HCT116 (cell line): ENCODE measurements at regions not wholly inside any gene's neighbourhood (a gene's known extent, or its start where the extent isn't known, plus 50 kb on each side); places are given as distances from the start of the nearest gene placed in this dataset.

ENCODE experiments used
- ATAC-seq: fragments of 200-7000 bp; cut with Tn5 transposase; 2 replicates; pipeline ENCODE4 v1.9.1; 2020; ENCODE audit warnings: mild to moderate bottlenecking, moderate library complexity
- BruUV-seq: library from RNA; stranded (reverse); fragments of 400-500 nt; replicated peaks from 2 replicates; lab custom pipeline; 2021; lab: Mats Ljungman, UMichigan
- CTCF ChIA-PET: fragments of 300-600 bp; sonication (Branson Sonifier 250); formaldehyde crosslinking; loops from one replicate; lab custom pipeline; 2021; ENCODE audit warnings: antibody characterized with exemption; lab: Charles Lee
- POLR2A ChIA-PET: fragments of 300-600, 350-600 bp; sonication (Branson Sonifier 250); formaldehyde crosslinking; loops from one replicate; lab custom pipeline; 2021; ENCODE audit warnings: antibody characterized with exemption; lab: Charles Lee
- RAD21 ChIA-PET, 2 experiments: fragments of 300-600 bp; sonication (Branson Sonifier 250); formaldehyde crosslinking; loops; one replicate each; lab custom pipeline; 2023; ENCODE audit warnings: low total read pairs in 2 of 2; ENCODE audit not compliant: uncharacterized antibody in 2 of 2, unreplicated experiment in 2 of 2, low non-redundant PET in 1 of 2; lab: Charles Lee
- DNase-seq: peaks from one replicate; pipeline ENCODE4 v3.0.0-alpha.2; 2010; ENCODE audit warnings: low read depth, low spot score
- H2AFZ ChIP-seq: fragments of 200-600 bp; shearing (Covaris generic), sonication (generic); 2 replicates; pipeline ENCODE4 v1.6.1; 2017; ENCODE audit warnings: low read depth, mixed run types, mixed read lengths, antibody characterized with exemption, low read length; ENCODE audit not compliant: poor library complexity, severe bottlenecking
- H3K27ac ChIP-seq: 2 replicates; pipeline ENCODE4 v1.5.1; 2012; ENCODE audit warnings: low read depth, low read length
- H3K27me3 ChIP-seq: fragments of 200-600 bp; sonication (generic); 2 replicates; pipeline ENCODE4 v1.6.1; 2016; ENCODE audit warnings: mixed run types, low read length, mixed read lengths; ENCODE audit not compliant: insufficient read depth
- H3K36me3 ChIP-seq, 2 experiments: fragments of 200-500 bp in 1 of 2; fragments of 200-600 bp in 1 of 2; sonication (Bioruptor generic) in 1 of 2; sonication (generic) in 1 of 2; 2 replicates each; pipeline versions ENCODE4 v1.5.1 to v1.6.1; 2014 to 2016; ENCODE audit warnings: low read length in 2 of 2, inconsistent platforms in 1 of 2, mixed read lengths in 1 of 2, mixed run types in 1 of 2; ENCODE audit not compliant: insufficient read depth in 2 of 2, control insufficient read depth in 1 of 2
- H3K4me1 ChIP-seq, 2 experiments: fragments of 200-600 bp in 1 of 2; sonication (generic) in 1 of 2; 2 replicates each; pipeline versions ENCODE4 v1.5.1 to v1.6.1; 2012 to 2017; ENCODE audit warnings: low read length in 2 of 2, inconsistent platforms in 1 of 2, mild to moderate bottlenecking in 1 of 2, mixed read lengths in 1 of 2, mixed run types in 1 of 2, moderate library complexity in 1 of 2; ENCODE audit not compliant: insufficient read depth in 2 of 2, control insufficient read depth in 1 of 2
- H3K4me2 ChIP-seq: fragments of 200-600 bp; sonication (generic); 2 replicates; pipeline ENCODE4 v1.6.1; 2017; ENCODE audit warnings: mixed run types, low read length, mixed read lengths
- H3K4me3 ChIP-seq, 2 experiments: fragments of 200-600 bp in 1 of 2; sonication (generic) in 1 of 2; replicated peaks in 1 of 2; 2 replicates each; pipeline ENCODE4 v1.5.1; 2011 to 2016; ENCODE audit warnings: low read length in 2 of 2, control low read depth in 1 of 2, low read depth in 1 of 2, mild to moderate bottlenecking in 1 of 2, mixed read lengths in 1 of 2, mixed run types in 1 of 2
- H3K79me2 ChIP-seq: fragments of 200-600 bp; sonication (generic); 2 replicates; pipeline ENCODE4 v1.6.1; 2017; ENCODE audit warnings: mild to moderate bottlenecking, mixed run types, low read length, moderate library complexity, mixed read lengths; ENCODE audit not compliant: insufficient read depth
- H3K9ac ChIP-seq: fragments of 200-600 bp; sonication (generic); 2 replicates; pipeline ENCODE4 v1.6.1; 2016; ENCODE audit warnings: low read length, mixed read lengths
- H3K9me2 ChIP-seq: fragments of 200-600 bp; sonication (generic), shearing (Covaris generic); 2 replicates; pipeline ENCODE4 v1.6.1; 2017; ENCODE audit warnings: mixed run types, mild to moderate bottlenecking, moderate library complexity; ENCODE audit not compliant: insufficient read depth
- H3K9me3 ChIP-seq, 2 experiments: fragments of 200-500 bp in 1 of 2; fragments of 200-600 bp in 1 of 2; sonication (Bioruptor generic) in 1 of 2; sonication (generic) in 1 of 2; 2 replicates each; pipeline ENCODE4 v1.6.1; 2014 to 2017; ENCODE audit warnings: low read length in 2 of 2, mixed read lengths in 2 of 2, inconsistent platforms in 1 of 2, low read depth in 1 of 2, mild to moderate bottlenecking in 1 of 2, mixed run types in 1 of 2, moderate library complexity in 1 of 2; ENCODE audit not compliant: control insufficient read depth in 1 of 2, insufficient read depth in 1 of 2
- H4K20me1 ChIP-seq: fragments of 200-600 bp; sonication (generic), shearing (Covaris generic); 2 replicates; pipeline ENCODE4 v1.6.1; 2017; ENCODE audit warnings: mixed run types, mild to moderate bottlenecking, moderate library complexity; ENCODE audit not compliant: insufficient read depth
- CEBPB ChIP-seq: IDR thresholded peaks from 2 replicates; pipeline ENCODE4 v1.6.1; 2012; ENCODE audit warnings: low read depth
- EZH2 ChIP-seq: fragments of 200-600 bp; sonication (generic); IDR thresholded peaks from 2 replicates; pipeline ENCODE4 v1.6.1; 2017; ENCODE audit warnings: antibody characterized with exemption, mixed run types
- EZH2phosphoT487 ChIP-seq: fragments of 200-600 bp; IDR thresholded peaks from 2 replicates; pipeline ENCODE4 v1.6.1; 2018; ENCODE audit warnings: antibody characterized with exemption, borderline replicate concordance
- FOSL1 ChIP-seq: IDR thresholded peaks from 2 replicates; pipeline ENCODE4 v1.6.1; 2012; ENCODE audit warnings: low read depth
- JUND ChIP-seq: IDR thresholded peaks from 2 replicates; pipeline ENCODE4 v1.6.1; 2012
- POLR2A ChIP-seq: IDR thresholded peaks from 2 replicates; pipeline ENCODE4 v1.7.0; 2011; ENCODE audit warnings: borderline replicate concordance; ENCODE audit not compliant: insufficient read depth, insufficient read length; ENCODE audit errors: extremely low read depth
- SIN3A ChIP-seq: IDR thresholded peaks from 2 replicates; pipeline ENCODE4 v1.6.1; 2012; ENCODE audit warnings: low read depth
- SP1 ChIP-seq: IDR thresholded peaks from 2 replicates; pipeline ENCODE4 v1.6.1; 2012; ENCODE audit warnings: low read depth
- SRF ChIP-seq: IDR thresholded peaks from 2 replicates; pipeline ENCODE4 v1.6.1; 2012; ENCODE audit warnings: low read depth
- YY1 ChIP-seq: IDR thresholded peaks from 2 replicates; pipeline ENCODE4 v1.6.1; 2011; ENCODE audit warnings: low read length, low read depth, moderate library complexity, mild to moderate bottlenecking; ENCODE audit not compliant: insufficient replicate concordance; ENCODE audit errors: extremely low read depth
- ZFX ChIP-seq: fragments of 450-650 bp; IDR thresholded peaks from 2 replicates; pipeline ENCODE4 v1.6.1; 2017
- ZNF274 ChIP-seq: fragments of 200-500 bp; sonication (Bioruptor generic); IDR thresholded peaks from 2 replicates; pipeline ENCODE4 v1.6.1; 2014; ENCODE audit warnings: mild to moderate bottlenecking, low read depth, low read length, inconsistent platforms
- intact Hi-C: fragments of 100-400 bp; cut with micrococcal nuclease; formaldehyde crosslinking; loops from 2 replicates; pipeline ENCODE4 v1.10.0; 2022
- TF ChIP-seq, protein P1 (sequence below): IDR thresholded peaks from 2 replicates; pipeline ENCODE4 v1.6.1; 2012; ENCODE audit warnings: low read depth
- TF ChIP-seq, protein P2 (sequence below), 3 experiments: fragments of 200-600 bp in 1 of 3; sonication (generic) in 1 of 3; IDR thresholded peaks in 2 of 3; conservative IDR thresholded peaks in 1 of 3; 2 replicates each; pipeline ENCODE4 v1.5.1; 2012 to 2017; ENCODE audit warnings: low read depth in 2 of 3, low read length in 2 of 3, antibody characterized with exemption in 1 of 3, borderline replicate concordance in 1 of 3, control low read depth in 1 of 3, mild to moderate bottlenecking in 1 of 3, mixed read lengths in 1 of 3, mixed run types in 1 of 3, moderate library complexity in 1 of 3; ENCODE audit not compliant: insufficient read depth in 1 of 3
- TF ChIP-seq, protein P3 (sequence below): IDR thresholded peaks from 2 replicates; pipeline ENCODE4 v1.6.1; 2012

DNA sequence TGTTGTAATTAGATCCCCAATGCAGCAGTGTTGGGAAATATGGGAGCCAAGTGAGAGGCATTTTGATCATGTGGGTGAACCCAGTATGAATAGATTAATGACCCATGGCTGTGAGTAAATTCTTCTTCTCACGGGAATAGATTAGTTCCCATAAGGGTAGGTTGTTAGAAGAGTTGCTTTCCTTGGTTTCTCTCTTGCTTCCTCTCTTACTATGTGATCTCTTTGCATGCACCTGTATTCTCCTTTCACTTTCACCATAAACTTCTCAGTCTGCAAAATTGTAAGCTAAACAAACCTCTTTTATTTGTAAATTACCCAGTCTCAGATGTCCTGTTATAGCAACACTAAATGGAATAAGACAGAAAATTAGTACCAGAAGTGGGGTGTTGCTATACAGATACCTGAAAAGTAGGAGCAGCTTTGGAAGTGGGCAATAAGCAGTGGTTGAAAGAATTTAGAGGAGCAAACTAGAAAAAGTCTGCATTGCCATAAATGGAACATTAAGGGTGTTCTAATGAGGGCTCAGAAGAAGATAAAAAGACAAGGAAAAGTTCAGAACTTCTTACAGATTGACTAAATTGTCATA, 1090.0 kb upstream of the ARRDC3 start:
- Histone ChIP-seq H3K9ac (no peak overlapping the region), H3K36me3 (no peaks in the 10 kb centered on the region)
- POLR2A ChIA-PET = no interaction called here

More for the DNA sequence above, 1090.0 kb upstream of the ARRDC3 start:
- no peak for ATAC-seq
- Histone ChIP-seq H3K79me2 (no peaks in the 10 kb centered on the region), H3K4me2 (no peak overlapping the region), H2AFZ (no peak overlapping the region), H3K4me1 (no peaks in the 10 kb centered on the region), H3K27ac (no peak overlapping the region), H3K27me3 (no peaks in the 10 kb centered on the region), H4K20me1 (no peaks in the 10 kb centered on the region), H3K9me3 (peaks cover 4 to 7% of the 10 kb centered on the region in 2 experiments; a peak in 1 of 4 replicates), H3K9me2 (no peaks in the 10 kb centered on the region), H3K4me3 (no peak overlapping the region)
- DNase-seq = no peak
- TF ChIP-seq SRF = no peak
- TF ChIP-seq JUND = no peak
- TF ChIP-seq ZNF274 = no peak
- TF ChIP-seq, protein P1, sequence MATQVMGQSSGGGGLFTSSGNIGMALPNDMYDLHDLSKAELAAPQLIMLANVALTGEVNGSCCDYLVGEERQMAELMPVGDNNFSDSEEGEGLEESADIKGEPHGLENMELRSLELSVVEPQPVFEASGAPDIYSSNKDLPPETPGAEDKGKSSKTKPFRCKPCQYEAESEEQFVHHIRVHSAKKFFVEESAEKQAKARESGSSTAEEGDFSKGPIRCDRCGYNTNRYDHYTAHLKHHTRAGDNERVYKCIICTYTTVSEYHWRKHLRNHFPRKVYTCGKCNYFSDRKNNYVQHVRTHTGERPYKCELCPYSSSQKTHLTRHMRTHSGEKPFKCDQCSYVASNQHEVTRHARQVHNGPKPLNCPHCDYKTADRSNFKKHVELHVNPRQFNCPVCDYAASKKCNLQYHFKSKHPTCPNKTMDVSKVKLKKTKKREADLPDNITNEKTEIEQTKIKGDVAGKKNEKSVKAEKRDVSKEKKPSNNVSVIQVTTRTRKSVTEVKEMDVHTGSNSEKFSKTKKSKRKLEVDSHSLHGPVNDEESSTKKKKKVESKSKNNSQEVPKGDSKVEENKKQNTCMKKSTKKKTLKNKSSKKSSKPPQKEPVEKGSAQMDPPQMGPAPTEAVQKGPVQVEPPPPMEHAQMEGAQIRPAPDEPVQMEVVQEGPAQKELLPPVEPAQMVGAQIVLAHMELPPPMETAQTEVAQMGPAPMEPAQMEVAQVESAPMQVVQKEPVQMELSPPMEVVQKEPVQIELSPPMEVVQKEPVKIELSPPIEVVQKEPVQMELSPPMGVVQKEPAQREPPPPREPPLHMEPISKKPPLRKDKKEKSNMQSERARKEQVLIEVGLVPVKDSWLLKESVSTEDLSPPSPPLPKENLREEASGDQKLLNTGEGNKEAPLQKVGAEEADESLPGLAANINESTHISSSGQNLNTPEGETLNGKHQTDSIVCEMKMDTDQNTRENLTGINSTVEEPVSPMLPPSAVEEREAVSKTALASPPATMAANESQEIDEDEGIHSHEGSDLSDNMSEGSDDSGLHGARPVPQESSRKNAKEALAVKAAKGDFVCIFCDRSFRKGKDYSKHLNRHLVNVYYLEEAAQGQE = no peak
- no peak for TF ChIP-seq FOSL1
- no peak for TF ChIP-seq POLR2A
- TF ChIP-seq, protein P2, sequence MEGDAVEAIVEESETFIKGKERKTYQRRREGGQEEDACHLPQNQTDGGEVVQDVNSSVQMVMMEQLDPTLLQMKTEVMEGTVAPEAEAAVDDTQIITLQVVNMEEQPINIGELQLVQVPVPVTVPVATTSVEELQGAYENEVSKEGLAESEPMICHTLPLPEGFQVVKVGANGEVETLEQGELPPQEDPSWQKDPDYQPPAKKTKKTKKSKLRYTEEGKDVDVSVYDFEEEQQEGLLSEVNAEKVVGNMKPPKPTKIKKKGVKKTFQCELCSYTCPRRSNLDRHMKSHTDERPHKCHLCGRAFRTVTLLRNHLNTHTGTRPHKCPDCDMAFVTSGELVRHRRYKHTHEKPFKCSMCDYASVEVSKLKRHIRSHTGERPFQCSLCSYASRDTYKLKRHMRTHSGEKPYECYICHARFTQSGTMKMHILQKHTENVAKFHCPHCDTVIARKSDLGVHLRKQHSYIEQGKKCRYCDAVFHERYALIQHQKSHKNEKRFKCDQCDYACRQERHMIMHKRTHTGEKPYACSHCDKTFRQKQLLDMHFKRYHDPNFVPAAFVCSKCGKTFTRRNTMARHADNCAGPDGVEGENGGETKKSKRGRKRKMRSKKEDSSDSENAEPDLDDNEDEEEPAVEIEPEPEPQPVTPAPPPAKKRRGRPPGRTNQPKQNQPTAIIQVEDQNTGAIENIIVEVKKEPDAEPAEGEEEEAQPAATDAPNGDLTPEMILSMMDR (IDR thresholded peaks at IDR 0.05 in 2 of 3, conservative IDR thresholded peaks at IDR 0.05 in 1 of 3; ENCODE audit: borderline replicate concordance in 1 of 3, insufficient read depth in 1 of 3, low read depth in 2 of 3, low read length in 2 of 3) = no peak
- no peak for TF ChIP-seq ZFX
- no peak for TF ChIP-seq EZH2phosphoT487
- TF ChIP-seq YY1 = no peak
- TF ChIP-seq SP1 = no peak
- no peak for TF ChIP-seq EZH2
- TF ChIP-seq, protein P3, sequence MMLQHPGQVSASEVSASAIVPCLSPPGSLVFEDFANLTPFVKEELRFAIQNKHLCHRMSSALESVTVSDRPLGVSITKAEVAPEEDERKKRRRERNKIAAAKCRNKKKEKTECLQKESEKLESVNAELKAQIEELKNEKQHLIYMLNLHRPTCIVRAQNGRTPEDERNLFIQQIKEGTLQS = no peak
- no peak for TF ChIP-seq SIN3A
- TF ChIP-seq CEBPB = no peak
- ChIA-PET RAD21 (no interaction called here), CTCF (no interaction called here)
- intact Hi-C loops = no loop called here
- BruUV-seq = no TSS peak
